ENCODE measurements at regions not wholly inside any gene's neighbourhood (a gene's known extent, or its start where the extent isn't known, plus 50 kb on each side); places are given as distances from the start of the nearest gene placed in this dataset.

- in situ Hi-C loops (cut with MboI; ENCODE audit: low pct_unique_long_range_greater_than_20kb, low sequenced_read_pairs, unreplicated experiment): no loop called here
- TF ChIP-seq, protein P1, sequence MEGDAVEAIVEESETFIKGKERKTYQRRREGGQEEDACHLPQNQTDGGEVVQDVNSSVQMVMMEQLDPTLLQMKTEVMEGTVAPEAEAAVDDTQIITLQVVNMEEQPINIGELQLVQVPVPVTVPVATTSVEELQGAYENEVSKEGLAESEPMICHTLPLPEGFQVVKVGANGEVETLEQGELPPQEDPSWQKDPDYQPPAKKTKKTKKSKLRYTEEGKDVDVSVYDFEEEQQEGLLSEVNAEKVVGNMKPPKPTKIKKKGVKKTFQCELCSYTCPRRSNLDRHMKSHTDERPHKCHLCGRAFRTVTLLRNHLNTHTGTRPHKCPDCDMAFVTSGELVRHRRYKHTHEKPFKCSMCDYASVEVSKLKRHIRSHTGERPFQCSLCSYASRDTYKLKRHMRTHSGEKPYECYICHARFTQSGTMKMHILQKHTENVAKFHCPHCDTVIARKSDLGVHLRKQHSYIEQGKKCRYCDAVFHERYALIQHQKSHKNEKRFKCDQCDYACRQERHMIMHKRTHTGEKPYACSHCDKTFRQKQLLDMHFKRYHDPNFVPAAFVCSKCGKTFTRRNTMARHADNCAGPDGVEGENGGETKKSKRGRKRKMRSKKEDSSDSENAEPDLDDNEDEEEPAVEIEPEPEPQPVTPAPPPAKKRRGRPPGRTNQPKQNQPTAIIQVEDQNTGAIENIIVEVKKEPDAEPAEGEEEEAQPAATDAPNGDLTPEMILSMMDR (IDR thresholded peaks at IDR 0.05; ENCODE audit: extremely low read depth, insufficient read depth, missing control alignments): no peak
- no peak for DNase-seq (ENCODE audit: low spot score)
These were observed 833.9 kb downstream of the FSTL5 start for GRCh38 chr4:161329852-161330251.

GRCh38 chr4:161321706-161322105 lies 842.1 kb downstream of the FSTL5 start:
- in situ Hi-C loops (cut with MboI; ENCODE audit: low pct_unique_long_range_greater_than_20kb, low sequenced_read_pairs, unreplicated experiment): no loop called here
- no peak for DNase-seq (ENCODE audit: low spot score)
- TF ChIP-seq, protein P1 (IDR thresholded peaks at IDR 0.05; ENCODE audit: extremely low read depth, insufficient read depth, missing control alignments): no peak

DNA sequence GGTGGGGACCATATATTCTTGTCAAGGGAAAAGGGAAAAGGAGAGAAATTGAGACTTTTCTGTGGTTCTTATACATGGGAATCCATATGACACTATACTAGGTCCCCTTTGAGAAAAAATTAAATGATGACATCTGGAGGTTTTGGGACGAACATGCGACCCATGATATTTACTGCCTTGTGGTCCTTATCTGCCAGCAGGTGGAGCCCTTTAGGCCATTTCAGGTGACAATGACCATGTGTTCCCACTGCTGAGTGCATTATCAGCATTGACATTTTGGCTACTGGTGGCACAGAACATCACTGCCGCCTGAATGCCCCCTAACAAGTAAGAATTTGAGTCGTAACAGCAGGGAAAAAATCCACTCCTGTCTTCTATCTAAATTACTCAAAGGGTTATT lies 843.4 kb downstream of the FSTL5 start:
- TF ChIP-seq, protein P1 (IDR thresholded peaks at IDR 0.05; ENCODE audit: extremely low read depth, insufficient read depth, missing control alignments): peak; percentile 71
- peak; percentile 15 for DNase-seq (ENCODE audit: low spot score)
- in situ Hi-C loops (cut with MboI; ENCODE audit: low pct_unique_long_range_greater_than_20kb, low sequenced_read_pairs, unreplicated experiment): no loop called here

DNA sequence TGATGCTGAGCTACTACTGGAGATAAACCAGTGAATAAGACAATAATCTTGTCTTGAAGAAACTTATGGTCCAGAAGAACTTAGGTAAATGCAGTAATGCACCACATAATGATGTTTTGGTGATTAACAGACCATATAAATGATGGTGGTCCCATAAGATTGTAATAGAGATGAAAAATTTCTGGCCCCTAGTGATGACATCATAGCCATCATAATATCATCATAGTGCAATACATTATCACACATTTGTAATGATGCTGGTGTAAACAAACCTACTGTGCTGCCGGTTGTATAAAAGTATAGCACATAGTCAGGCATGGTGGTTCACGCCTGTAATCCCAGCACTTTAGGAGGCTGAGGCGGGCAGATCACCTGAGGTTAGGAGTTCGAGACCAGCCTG lies 846.8 kb downstream of the FSTL5 start:
- DNase-seq (ENCODE audit: low spot score): no peak
- TF ChIP-seq, protein P1 (IDR thresholded peaks at IDR 0.05; ENCODE audit: extremely low read depth, insufficient read depth, missing control alignments): no peak
- in situ Hi-C loops (cut with MboI; ENCODE audit: low pct_unique_long_range_greater_than_20kb, low sequenced_read_pairs, unreplicated experiment): no loop called here

- DNase-seq (ENCODE audit: low spot score): no peak
- in situ Hi-C loops (cut with MboI; ENCODE audit: low pct_unique_long_range_greater_than_20kb, low sequenced_read_pairs, unreplicated experiment): no loop called here
- TF ChIP-seq, protein P1 (IDR thresholded peaks at IDR 0.05; ENCODE audit: extremely low read depth, insufficient read depth, missing control alignments): no peak
These were observed 849.4 kb downstream of the FSTL5 start for GRCh38 chr4:161314371-161314770.

DNA sequence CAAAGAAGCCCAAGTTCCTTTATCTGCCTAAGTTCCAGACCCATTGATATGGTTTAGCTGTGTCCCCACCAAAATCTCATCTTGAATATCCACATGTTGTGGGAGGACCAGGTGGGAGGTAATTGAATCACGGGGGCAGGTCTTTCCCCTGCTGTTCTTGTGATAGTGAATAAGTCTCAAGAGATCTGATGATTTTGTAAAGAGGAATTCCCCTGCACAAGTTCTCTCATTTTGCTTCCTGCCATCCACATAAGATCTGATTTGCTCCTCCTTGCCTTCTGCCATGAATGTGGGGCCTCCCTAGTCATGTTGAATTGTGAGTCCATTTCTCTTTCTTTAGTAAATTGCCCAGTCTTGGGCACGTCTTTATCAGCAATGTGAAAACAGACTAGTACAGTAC lies 860.2 kb downstream of the FSTL5 start:
- TF ChIP-seq, protein P1 (IDR thresholded peaks at IDR 0.05; ENCODE audit: extremely low read depth, insufficient read depth, missing control alignments): no peak
- in situ Hi-C loops (cut with MboI; ENCODE audit: low pct_unique_long_range_greater_than_20kb, low sequenced_read_pairs, unreplicated experiment): no loop called here
- no peak for DNase-seq (ENCODE audit: low spot score)

DNA sequence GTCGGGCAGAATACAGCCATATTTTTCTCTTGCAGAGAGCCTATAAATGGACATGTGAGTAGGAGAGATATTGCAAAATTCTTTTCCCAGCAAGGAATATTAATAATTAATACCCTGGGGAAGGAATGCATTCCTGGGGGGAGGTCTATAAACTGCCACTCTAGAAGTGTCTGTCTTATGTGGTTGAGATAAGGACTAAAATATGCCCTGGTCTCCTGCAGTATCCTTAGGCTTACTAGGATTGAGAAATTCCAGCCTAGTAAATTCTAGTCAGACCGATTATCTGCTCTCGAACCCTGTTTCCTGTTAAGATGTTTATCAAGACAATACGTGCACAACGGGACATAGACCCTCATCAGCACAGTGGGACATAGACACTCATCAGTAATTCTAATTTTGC lies 872.6 kb downstream of the FSTL5 start:
- no peak for DNase-seq (ENCODE audit: low spot score)
- TF ChIP-seq, protein P1 (IDR thresholded peaks at IDR 0.05; ENCODE audit: extremely low read depth, insufficient read depth, missing control alignments): no peak
- in situ Hi-C loops (cut with MboI; ENCODE audit: low pct_unique_long_range_greater_than_20kb, low sequenced_read_pairs, unreplicated experiment): no loop called here
